ENCODE measurements at regions not wholly inside any gene's neighbourhood (a gene's known extent, or its start where the extent isn't known, plus 50 kb on each side); places are given as distances from the start of the nearest gene placed in this dataset.

DNA sequence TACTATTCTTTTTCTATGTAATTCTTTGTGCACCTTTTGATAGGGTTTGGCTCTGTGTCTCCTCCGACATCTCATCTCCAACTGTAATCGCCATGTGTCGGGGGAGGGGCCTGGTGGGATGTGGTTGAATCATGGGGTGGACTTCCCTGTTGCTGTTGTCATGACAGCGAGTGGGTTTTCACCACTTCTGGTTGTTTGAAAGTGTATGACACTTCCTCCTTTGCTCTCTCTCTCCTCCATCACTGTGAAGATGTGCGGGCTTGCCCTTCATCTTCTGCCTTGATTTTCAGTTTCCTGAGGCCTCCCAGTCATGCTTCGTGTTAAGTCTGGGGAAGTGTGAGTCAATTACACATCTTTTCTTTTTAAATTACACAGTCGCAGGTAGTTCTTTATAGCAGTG lies 225.8 kb upstream of the DPPA4 start:
- TF ChIP-seq NR2F2 (IDR thresholded peaks at IDR 0.05) (no peak), EGR1 (IDR thresholded peaks at IDR 0.05; ENCODE audit: low read depth in 2 of 2) (no peak), TAF1 (conservative IDR thresholded peaks at IDR 0.05) (no peak), YY1 (IDR thresholded peaks at IDR 0.05) (no peak)
- TF ChIP-seq, protein P1, sequence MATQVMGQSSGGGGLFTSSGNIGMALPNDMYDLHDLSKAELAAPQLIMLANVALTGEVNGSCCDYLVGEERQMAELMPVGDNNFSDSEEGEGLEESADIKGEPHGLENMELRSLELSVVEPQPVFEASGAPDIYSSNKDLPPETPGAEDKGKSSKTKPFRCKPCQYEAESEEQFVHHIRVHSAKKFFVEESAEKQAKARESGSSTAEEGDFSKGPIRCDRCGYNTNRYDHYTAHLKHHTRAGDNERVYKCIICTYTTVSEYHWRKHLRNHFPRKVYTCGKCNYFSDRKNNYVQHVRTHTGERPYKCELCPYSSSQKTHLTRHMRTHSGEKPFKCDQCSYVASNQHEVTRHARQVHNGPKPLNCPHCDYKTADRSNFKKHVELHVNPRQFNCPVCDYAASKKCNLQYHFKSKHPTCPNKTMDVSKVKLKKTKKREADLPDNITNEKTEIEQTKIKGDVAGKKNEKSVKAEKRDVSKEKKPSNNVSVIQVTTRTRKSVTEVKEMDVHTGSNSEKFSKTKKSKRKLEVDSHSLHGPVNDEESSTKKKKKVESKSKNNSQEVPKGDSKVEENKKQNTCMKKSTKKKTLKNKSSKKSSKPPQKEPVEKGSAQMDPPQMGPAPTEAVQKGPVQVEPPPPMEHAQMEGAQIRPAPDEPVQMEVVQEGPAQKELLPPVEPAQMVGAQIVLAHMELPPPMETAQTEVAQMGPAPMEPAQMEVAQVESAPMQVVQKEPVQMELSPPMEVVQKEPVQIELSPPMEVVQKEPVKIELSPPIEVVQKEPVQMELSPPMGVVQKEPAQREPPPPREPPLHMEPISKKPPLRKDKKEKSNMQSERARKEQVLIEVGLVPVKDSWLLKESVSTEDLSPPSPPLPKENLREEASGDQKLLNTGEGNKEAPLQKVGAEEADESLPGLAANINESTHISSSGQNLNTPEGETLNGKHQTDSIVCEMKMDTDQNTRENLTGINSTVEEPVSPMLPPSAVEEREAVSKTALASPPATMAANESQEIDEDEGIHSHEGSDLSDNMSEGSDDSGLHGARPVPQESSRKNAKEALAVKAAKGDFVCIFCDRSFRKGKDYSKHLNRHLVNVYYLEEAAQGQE (IDR thresholded peaks at IDR 0.05), result no peak
- TF ChIP-seq, protein P2, sequence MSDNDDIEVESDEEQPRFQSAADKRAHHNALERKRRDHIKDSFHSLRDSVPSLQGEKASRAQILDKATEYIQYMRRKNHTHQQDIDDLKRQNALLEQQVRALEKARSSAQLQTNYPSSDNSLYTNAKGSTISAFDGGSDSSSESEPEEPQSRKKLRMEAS (IDR thresholded peaks at IDR 0.05), result no peak
- TF ChIP-seq, protein P3, sequence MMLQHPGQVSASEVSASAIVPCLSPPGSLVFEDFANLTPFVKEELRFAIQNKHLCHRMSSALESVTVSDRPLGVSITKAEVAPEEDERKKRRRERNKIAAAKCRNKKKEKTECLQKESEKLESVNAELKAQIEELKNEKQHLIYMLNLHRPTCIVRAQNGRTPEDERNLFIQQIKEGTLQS (IDR thresholded peaks at IDR 0.05), result no peak
- H3K9me3 ChIP-seq (ENCODE audit: control insufficient read depth in 4 of 4, low read length in 3 of 4), result no peaks in the 10 kb centered on the region
- no peak overlapping the region for H3K9ac ChIP-seq (ENCODE audit: low read depth in 1 of 2, low read length in 2 of 2)
- H3K27ac ChIP-seq (ENCODE audit: low read depth in 1 of 2, low read length in 2 of 2), result no peak overlapping the region
- H3K36me3 ChIP-seq (ENCODE audit: control insufficient read depth in 4 of 4, insufficient read depth in 3 of 4, low read depth in 1 of 4, low read length in 3 of 4), result no peaks in the 10 kb centered on the region
- no peak overlapping the region for H3K4me3 ChIP-seq (ENCODE audit: low read depth in 1 of 3, low read length in 3 of 3)
- H3K4me1 ChIP-seq (ENCODE audit: control insufficient read depth in 4 of 4, insufficient read depth in 4 of 4, low read length in 3 of 4), result no peaks in the 10 kb centered on the region
- no peaks in the 10 kb centered on the region for H3K27me3 ChIP-seq (ENCODE audit: control insufficient read depth in 4 of 4, insufficient read depth in 4 of 4, low read length in 3 of 4)
- 84% methylated on average over 7 of the region's 7 CpGs for WGBS
- no peak for DNase-seq (ENCODE audit: low spot score)

DNA sequence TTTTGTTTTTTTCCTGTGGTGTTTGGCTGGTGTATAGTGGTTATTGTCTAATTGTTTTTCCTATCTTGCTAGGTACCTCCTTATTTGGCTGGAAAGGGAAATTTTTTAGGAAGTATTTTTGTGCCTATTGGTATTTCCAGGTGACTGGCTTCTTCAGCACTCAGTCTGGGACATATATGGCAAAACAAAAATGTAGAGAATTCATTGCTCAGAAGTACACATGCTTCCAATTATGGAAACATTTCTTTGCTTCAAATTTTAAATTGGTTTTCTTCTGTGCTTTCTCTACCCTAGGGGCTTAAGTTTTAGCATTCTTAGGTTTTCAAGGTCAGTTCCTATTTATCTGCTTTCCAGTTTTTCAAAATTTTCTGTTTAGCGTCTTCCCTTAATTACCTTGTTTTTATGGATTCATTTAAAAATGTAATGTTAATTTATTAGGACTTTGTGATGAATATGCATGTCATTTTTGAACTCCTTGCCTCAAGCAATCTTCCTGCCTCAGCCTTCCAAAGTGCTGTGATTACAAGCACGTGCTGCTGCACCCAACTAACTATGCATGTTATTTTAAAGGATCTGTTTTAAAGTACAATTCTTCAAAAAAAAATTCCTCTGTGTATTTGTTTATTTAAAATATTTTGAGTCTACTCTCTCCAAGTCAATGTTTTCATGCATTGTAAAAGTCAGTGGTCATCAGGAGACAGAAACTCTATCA lies 231.9 kb upstream of the DPPA4 start:
- 76% methylated on average over 2 of the region's 2 CpGs for WGBS
- no peaks in the 10 kb centered on the region for H3K27me3 ChIP-seq (ENCODE audit: control insufficient read depth in 4 of 4, insufficient read depth in 4 of 4, low read length in 3 of 4)
- H3K27ac ChIP-seq (ENCODE audit: low read depth in 1 of 2, low read length in 2 of 2), result no peak overlapping the region
- no peak for DNase-seq (ENCODE audit: low spot score)
- peaks cover 0 to 1% (median 0%) of the 10 kb centered on the region in 4 donors for H3K4me1 ChIP-seq (ENCODE audit: control insufficient read depth in 4 of 4, insufficient read depth in 4 of 4, low read length in 3 of 4)
- H3K9me3 ChIP-seq (ENCODE audit: control insufficient read depth in 4 of 4, low read length in 3 of 4), result no peaks in the 10 kb centered on the region
- H3K4me3 ChIP-seq (ENCODE audit: low read depth in 1 of 3, low read length in 3 of 3), result no peak overlapping the region
- no peaks in the 10 kb centered on the region for H3K36me3 ChIP-seq (ENCODE audit: control insufficient read depth in 4 of 4, insufficient read depth in 3 of 4, low read depth in 1 of 4, low read length in 3 of 4)
- TF ChIP-seq GABPA (IDR thresholded peaks at IDR 0.05 in 1 of 2, conservative IDR thresholded peaks at IDR 0.05 in 1 of 2), result no peak
- TF ChIP-seq FOXA1 (IDR thresholded peaks at IDR 0.05), result no peak
- TF ChIP-seq, protein P1 (IDR thresholded peaks at IDR 0.05), result no peak
- no peak overlapping the region for H3K9ac ChIP-seq (ENCODE audit: low read depth in 1 of 2, low read length in 2 of 2)
